HepG2 (cell line): ENCODE measurements at regions not wholly inside any gene's neighbourhood (a gene's known extent, or its start where the extent isn't known, plus 50 kb on each side); places are given as distances from the start of the nearest gene placed in this dataset.

ENCODE experiments used
- ARNT2 ChIP-seq: sonication (generic); formaldehyde crosslinking; IDR thresholded peaks from 2 replicates; pipeline ENCODE4 v1.8.0; 2022; ENCODE audit warnings: mild to moderate bottlenecking, low read depth, missing genetic modification reagents, moderate library complexity
- GMEB2 ChIP-seq: IDR thresholded peaks from 2 replicates; pipeline ENCODE4 v1.6.1; 2016; ENCODE audit warnings: missing biosample characterization, missing genetic modification reagents, low read depth
- KAT7 ChIP-seq: IDR thresholded peaks from 2 replicates; pipeline ENCODE4 v1.6.1; 2018; ENCODE audit warnings: borderline replicate concordance, missing compliant biosample characterization
- KLF6 ChIP-seq: IDR thresholded peaks from 2 replicates; pipeline ENCODE4 v1.8.0; 2016; ENCODE audit warnings: missing biosample characterization, missing genetic modification reagents
- LBX2 ChIP-seq: sonication (generic); formaldehyde crosslinking; IDR thresholded peaks from 2 replicates; pipeline ENCODE4 v1.5.0; 2020; ENCODE audit warnings: missing genetic modification reagents, mild to moderate bottlenecking, borderline replicate concordance
- MEIS2 ChIP-seq: sonication (generic); formaldehyde crosslinking; IDR thresholded peaks from 2 replicates; pipeline ENCODE4 v1.9.0; 2021; ENCODE audit warnings: mild to moderate bottlenecking, missing genetic modification reagents
- MLX ChIP-seq: IDR thresholded peaks from 2 replicates; pipeline ENCODE4 v1.6.1; 2016
- NFATC3 ChIP-seq: sonication (generic); formaldehyde crosslinking; IDR thresholded peaks from 2 replicates; pipeline ENCODE4 v1.5.1; 2020; ENCODE audit warnings: mild to moderate bottlenecking, missing genetic modification reagents
- NFIC ChIP-seq: IDR thresholded peaks from 2 replicates; pipeline ENCODE4 v1.6.1; 2012; ENCODE audit warnings: mild to moderate bottlenecking, low read length, inconsistent platforms
- NR2F6 ChIP-seq, 2 experiments: IDR thresholded peaks; 2 replicates each; pipeline ENCODE4 v1.6.1; 2016; ENCODE audit warnings: antibody characterized with exemption in 1 of 2, mild to moderate bottlenecking in 1 of 2
- PHF20 ChIP-seq: sonication (generic); formaldehyde crosslinking; IDR thresholded peaks from 2 replicates; pipeline ENCODE4 v1.5.0; 2020; ENCODE audit warnings: mild to moderate bottlenecking, missing genetic modification reagents
- PLSCR1 ChIP-seq: sonication (generic); formaldehyde crosslinking; IDR thresholded peaks from 2 replicates; pipeline ENCODE4 v1.5.0; 2020; ENCODE audit warnings: missing genetic modification reagents, mild to moderate bottlenecking, borderline replicate concordance
- SATB2 ChIP-seq: sonication (generic); formaldehyde crosslinking; IDR thresholded peaks from 2 replicates; pipeline ENCODE4 v1.5.0; 2020; ENCODE audit warnings: missing genetic modification reagents
- SOX5 ChIP-seq: IDR thresholded peaks from 2 replicates; pipeline ENCODE4 v1.6.1; 2016; ENCODE audit warnings: borderline replicate concordance
- WIZ ChIP-seq: sonication (generic); formaldehyde crosslinking; IDR thresholded peaks from 2 replicates; pipeline ENCODE4 v1.5.1; 2020; ENCODE audit warnings: mild to moderate bottlenecking, missing genetic modification reagents
- ZBTB7B ChIP-seq: sonication (generic); formaldehyde crosslinking; IDR thresholded peaks from 2 replicates; pipeline ENCODE4 v1.4.0; 2020; ENCODE audit warnings: missing genetic modification reagents
- ZNF251 ChIP-seq: sonication (generic); formaldehyde crosslinking; IDR thresholded peaks from 2 replicates; pipeline ENCODE4 v1.9.0; 2021; ENCODE audit warnings: mild to moderate bottlenecking, missing genetic modification reagents
- ZNF333 ChIP-seq: sonication (generic); formaldehyde crosslinking; IDR thresholded peaks from 2 replicates; pipeline ENCODE4 v1.4.0; 2020; ENCODE audit warnings: mild to moderate bottlenecking, missing genetic modification reagents, borderline replicate concordance
- ZNF552 ChIP-seq: sonication (generic); formaldehyde crosslinking; IDR thresholded peaks from 2 replicates; pipeline ENCODE4 v1.9.0; 2022; ENCODE audit warnings: missing genetic modification reagents, mild to moderate bottlenecking, borderline replicate concordance
- ZNF615 ChIP-seq: sonication (generic); formaldehyde crosslinking; IDR thresholded peaks from 2 replicates; pipeline ENCODE4 v1.5.0; 2020; ENCODE audit warnings: mild to moderate bottlenecking, missing genetic modification reagents, borderline replicate concordance
- TF ChIP-seq, protein P1 (sequence below): sonication (generic); formaldehyde crosslinking; IDR thresholded peaks from 2 replicates; pipeline ENCODE4 v1.4.0; 2020; ENCODE audit warnings: low read depth, mild to moderate bottlenecking, missing genetic modification reagents
- TF ChIP-seq, protein P2 (sequence below): sonication (generic); formaldehyde crosslinking; IDR thresholded peaks from 2 replicates; pipeline ENCODE4 v1.9.0; 2022; ENCODE audit warnings: low read depth, missing genetic modification reagents
- TF ChIP-seq, protein P3 (sequence below): conservative IDR thresholded peaks from 2 replicates; pipeline ENCODE4 v1.6.1; 2018; ENCODE audit warnings: missing genetic modification reagents

- TF ChIP-seq ZNF615 (0 out of 2 replicates have a peak, but pooled peaks have one; percentile 15), MLX (CRISPR knock-in tag) (peak; percentile 53; the same call in 1 of the 2 replicates), PLSCR1 (CRISPR knock-in tag) (no peak), GMEB2 (CRISPR knock-in tag) (no peak), NFATC3 (0 out of 2 replicates have a peak, but pooled peaks have one; percentile 14), ZNF552 (CRISPR knock-in tag) (no peak; the same call in 1 of the 2 replicates), KAT7 (CRISPR knock-in tag) (no peak), NR2F6 (IDR thresholded peaks at IDR 0.05) (peak; percentile 71), NR2F6 (CRISPR knock-in tag; IDR thresholded peaks at IDR 0.05) (0 out of 2 replicates have a peak, but pooled peaks have one; percentile 48), NFIC (peak; percentile 71), ZNF251 (CRISPR knock-in tag) (no peak), SATB2 (no peak), KLF6 (no peak), PHF20 (CRISPR knock-in tag) (no peak), MEIS2 (0 out of 2 replicates have a peak, but pooled peaks have one; percentile 62), LBX2 (CRISPR knock-in tag) (no peak), ZNF333 (CRISPR knock-in tag) (no peak), WIZ (CRISPR knock-in tag) (no peak), ZBTB7B (CRISPR knock-in tag) (peak; percentile 94), SOX5 (CRISPR knock-in tag) (peak; percentile 82; the same call in 1 of the 2 replicates), ARNT2 (CRISPR knock-in tag) (no peak)
- TF ChIP-seq, protein P1, sequence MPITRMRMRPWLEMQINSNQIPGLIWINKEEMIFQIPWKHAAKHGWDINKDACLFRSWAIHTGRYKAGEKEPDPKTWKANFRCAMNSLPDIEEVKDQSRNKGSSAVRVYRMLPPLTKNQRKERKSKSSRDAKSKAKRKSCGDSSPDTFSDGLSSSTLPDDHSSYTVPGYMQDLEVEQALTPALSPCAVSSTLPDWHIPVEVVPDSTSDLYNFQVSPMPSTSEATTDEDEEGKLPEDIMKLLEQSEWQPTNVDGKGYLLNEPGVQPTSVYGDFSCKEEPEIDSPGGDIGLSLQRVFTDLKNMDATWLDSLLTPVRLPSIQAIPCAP (CRISPR knock-in tag), result no peak
- TF ChIP-seq, protein P2, sequence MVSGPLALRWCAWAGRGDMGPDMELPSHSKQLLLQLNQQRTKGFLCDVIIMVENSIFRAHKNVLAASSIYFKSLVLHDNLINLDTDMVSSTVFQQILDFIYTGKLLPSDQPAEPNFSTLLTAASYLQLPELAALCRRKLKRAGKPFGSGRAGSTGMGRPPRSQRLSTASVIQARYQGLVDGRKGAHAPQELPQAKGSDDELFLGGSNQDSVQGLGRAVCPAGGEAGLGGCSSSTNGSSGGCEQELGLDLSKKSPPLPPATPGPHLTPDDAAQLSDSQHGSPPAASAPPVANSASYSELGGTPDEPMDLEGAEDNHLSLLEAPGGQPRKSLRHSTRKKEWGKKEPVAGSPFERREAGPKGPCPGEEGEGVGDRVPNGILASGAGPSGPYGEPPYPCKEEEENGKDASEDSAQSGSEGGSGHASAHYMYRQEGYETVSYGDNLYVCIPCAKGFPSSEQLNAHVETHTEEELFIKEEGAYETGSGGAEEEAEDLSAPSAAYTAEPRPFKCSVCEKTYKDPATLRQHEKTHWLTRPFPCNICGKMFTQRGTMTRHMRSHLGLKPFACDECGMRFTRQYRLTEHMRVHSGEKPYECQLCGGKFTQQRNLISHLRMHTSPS, result peak; percentile 76
- TF ChIP-seq, protein P3, sequence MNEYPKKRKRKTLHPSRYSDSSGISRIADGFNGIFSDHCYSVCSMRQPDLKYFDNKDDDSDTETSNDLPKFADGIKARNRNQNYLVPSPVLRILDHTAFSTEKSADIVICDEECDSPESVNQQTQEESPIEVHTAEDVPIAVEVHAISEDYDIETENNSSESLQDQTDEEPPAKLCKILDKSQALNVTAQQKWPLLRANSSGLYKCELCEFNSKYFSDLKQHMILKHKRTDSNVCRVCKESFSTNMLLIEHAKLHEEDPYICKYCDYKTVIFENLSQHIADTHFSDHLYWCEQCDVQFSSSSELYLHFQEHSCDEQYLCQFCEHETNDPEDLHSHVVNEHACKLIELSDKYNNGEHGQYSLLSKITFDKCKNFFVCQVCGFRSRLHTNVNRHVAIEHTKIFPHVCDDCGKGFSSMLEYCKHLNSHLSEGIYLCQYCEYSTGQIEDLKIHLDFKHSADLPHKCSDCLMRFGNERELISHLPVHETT, result peak; percentile 75; the same call in 1 of the 2 replicates
Measured at GRCh38 chr17:72386619-72387237, 265.9 kb downstream of the SOX9 start (continued).
